PFSK-1 (cell line): ENCODE measurements at regions not wholly inside any gene's neighbourhood (a gene's known extent, or its start where the extent isn't known, plus 50 kb on each side); places are given as distances from the start of the nearest gene placed in this dataset.

Experiments
- POLR2AphosphoS5 ChIP-seq: IDR thresholded peaks from 2 replicates; pipeline ENCODE4 v1.6.1; 2012; ENCODE audit warnings: low read depth, mild to moderate bottlenecking, control low read depth, low read length, moderate library complexity
- TAF1 ChIP-seq: IDR thresholded peaks from 2 replicates; pipeline ENCODE4 v1.6.1; 2012; ENCODE audit warnings: low read length, control low read depth, borderline replicate concordance; ENCODE audit not compliant: insufficient read depth

DNA sequence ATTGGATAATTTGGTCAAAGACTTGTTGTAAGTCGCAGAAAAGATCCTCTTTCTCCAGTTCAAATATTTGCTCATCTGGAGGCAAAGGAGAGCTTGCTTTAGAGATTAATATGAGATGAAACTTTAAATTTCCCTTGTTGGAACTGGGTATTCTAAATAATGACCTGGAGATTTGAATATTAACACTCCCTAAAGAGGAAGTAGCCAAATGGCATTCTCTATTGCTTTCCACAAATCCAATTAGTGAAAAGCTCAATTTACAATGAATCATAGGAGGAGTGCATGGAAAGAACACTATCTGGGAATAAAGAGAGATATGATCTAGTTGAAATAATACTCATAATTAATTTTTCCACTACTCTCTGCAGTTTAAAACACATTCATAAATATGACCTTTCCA lies 641.6 kb upstream of the TENM4 start:
- TF ChIP-seq POLR2AphosphoS5 = no peak
- TF ChIP-seq TAF1 = no peak
